LNCaP clone FGC (cell line): ENCODE measurements at regions not wholly inside any gene's neighbourhood (a gene's known extent, or its start where the extent isn't known, plus 50 kb on each side); places are given as distances from the start of the nearest gene placed in this dataset.
A peak's percentile ranks its signal among the peaks of the same experiment; 100 is the strongest.

Experiments used
- DNase-seq: peaks from one replicate; pipeline ENCODE4 v3.0.0-alpha.2; 2011; ENCODE audit warnings: low read depth
- H3K4me3 ChIP-seq: 2 replicates; pipeline ENCODE4 v1.5.1; 2011; ENCODE audit warnings: mild to moderate bottlenecking, low read depth, low read length, control low read depth
- CTCF ChIP-seq: IDR thresholded peaks from 2 replicates; pipeline ENCODE4 v1.5.1; 2012; ENCODE audit warnings: mild to moderate bottlenecking; ENCODE audit not compliant: control insufficient read depth, insufficient read depth; ENCODE audit errors: extremely low read depth

- DNase-seq: no peak
- no peak overlapping the region for H3K4me3 ChIP-seq
- TF ChIP-seq CTCF: no peak
Observed at GRCh38 chr15:45854455-45855202, 219.8 kb downstream of the SQOR start.

- peak; percentile 81 for DNase-seq
- no peak for TF ChIP-seq CTCF
- H3K4me3 ChIP-seq: no peak overlapping the region
Observed at GRCh38 chr15:45855210-45855906, 220.5 kb downstream of the SQOR start.

- H3K4me3 ChIP-seq: no peak overlapping the region
- peak; percentile 32 for DNase-seq
- TF ChIP-seq CTCF: no peak
Observed at GRCh38 chr15:45855907-45856579, 221.2 kb downstream of the SQOR start.

- no peak for TF ChIP-seq CTCF
- DNase-seq: no peak
- no peak overlapping the region for H3K4me3 ChIP-seq
Observed at GRCh38 chr15:45857291-45857690, 222.5 kb downstream of the SQOR start.

GRCh38 chr15:45858491-45858890 lies 223.7 kb downstream of the SQOR start:
- no peak for TF ChIP-seq CTCF
- no peak overlapping the region for H3K4me3 ChIP-seq
- DNase-seq: no peak

- DNase-seq: no peak
- TF ChIP-seq CTCF: no peak
- no peak overlapping the region for H3K4me3 ChIP-seq
Observed at GRCh38 chr15:45862034-45862433, 227.2 kb downstream of the SQOR start.
